GM12865 (cell line): ENCODE measurements at regions not wholly inside any gene's neighbourhood (a gene's known extent, or its start where the extent isn't known, plus 50 kb on each side); places are given as distances from the start of the nearest gene placed in this dataset.

Source experiments
- DNase-seq: peaks from one replicate; pipeline ENCODE4 v3.0.0; 2010; ENCODE audit warnings: low read depth
- H3K4me3 ChIP-seq: 2 replicates; pipeline ENCODE4 v1.5.1; 2011; ENCODE audit warnings: mild to moderate bottlenecking, low read depth, low read length, control low read depth
- CTCF ChIP-seq: IDR thresholded peaks from 2 replicates; pipeline ENCODE4 v1.5.1; 2011; ENCODE audit warnings: low read length, control low read depth, low read depth, inconsistent platforms; ENCODE audit not compliant: insufficient read depth; ENCODE audit errors: missing control alignments

GRCh38 chr4:107182347-107182746 lies 146.2 kb upstream of the DKK2 start:
- no peak overlapping the region for H3K4me3 ChIP-seq
- DNase-seq = no peak
- TF ChIP-seq CTCF = no peak

- no peak for DNase-seq
- H3K4me3 ChIP-seq = no peak overlapping the region
- no peak for TF ChIP-seq CTCF
Measured at GRCh38 chr4:107166873-107167450, 130.8 kb upstream of the DKK2 start.

GRCh38 chr4:107166181-107166580 lies 130.1 kb upstream of the DKK2 start:
- no peak for DNase-seq
- no peak overlapping the region for H3K4me3 ChIP-seq
- no peak for TF ChIP-seq CTCF

- no peak overlapping the region for H3K4me3 ChIP-seq
- DNase-seq = no peak
- TF ChIP-seq CTCF = no peak
Measured at GRCh38 chr4:107164962-107165475, 128.9 kb upstream of the DKK2 start.

GRCh38 chr4:107156443-107156842 lies 120.3 kb upstream of the DKK2 start:
- no peak for DNase-seq
- no peak for TF ChIP-seq CTCF
- no peak overlapping the region for H3K4me3 ChIP-seq

GRCh38 chr4:107155366-107155765 lies 119.3 kb upstream of the DKK2 start:
- DNase-seq = no peak
- H3K4me3 ChIP-seq = no peak overlapping the region
- TF ChIP-seq CTCF = no peak

GRCh38 chr4:107153956-107154355 lies 117.8 kb upstream of the DKK2 start:
- no peak overlapping the region for H3K4me3 ChIP-seq
- no peak for DNase-seq
- TF ChIP-seq CTCF = no peak
